H1 (cell line): ENCODE measurements at regions not wholly inside any gene's neighbourhood (a gene's known extent, or its start where the extent isn't known, plus 50 kb on each side); places are given as distances from the start of the nearest gene placed in this dataset.

ENCODE experiments used
- CTCF ChIA-PET: fragments of 300-600 bp; sonication (Branson Sonifier 250); formaldehyde crosslinking; loops from one replicate; lab custom pipeline; 2021; ENCODE audit not compliant: partially characterized antibody; lab: Charles Lee
- POLR2A ChIA-PET: fragments of 300-600 bp; sonication (Branson Sonifier 250); formaldehyde crosslinking; loops from one replicate; lab custom pipeline; 2021; ENCODE audit warnings: inconsistent platforms; ENCODE audit not compliant: partially characterized antibody; lab: Charles Lee
- DNase-seq, 2 experiments: peaks; one replicate each; pipeline versions ENCODE4 v3.0.0 to v3.0.0-alpha.2; 2010 to 2022; ENCODE audit warnings: low spot score in 2 of 2, low read depth in 1 of 2, mixed read lengths in 1 of 2
- FAIRE-seq: peaks from 2 replicates; lab custom pipeline; 2011; peaks lifted over from hg19 to GRCh38; lab: Jason Lieb, UNC
- H2AFZ ChIP-seq: 2 replicates; pipeline ENCODE4 v1.8.1; 2012; ENCODE audit warnings: low read length, inconsistent platforms
- H2AK5ac ChIP-seq: 2 replicates; pipeline ENCODE4 v1.6.1; 2013; ENCODE audit warnings: low read depth, low read length
- H2BK120ac ChIP-seq: replicated peaks from 2 replicates; pipeline ENCODE3; 2013; ENCODE audit warnings: low read depth, low read length, inconsistent platforms
- H2BK12ac ChIP-seq: 2 replicates; pipeline ENCODE4 v1.6.1; 2013; ENCODE audit warnings: low read depth, low read length
- H2BK15ac ChIP-seq: 2 replicates; pipeline ENCODE4 v1.6.1; 2013; ENCODE audit warnings: low read length
- H2BK20ac ChIP-seq: 2 replicates; pipeline ENCODE4 v1.6.1; 2013; ENCODE audit warnings: low read length
- H2BK5ac ChIP-seq: 2 replicates; pipeline ENCODE4 v1.6.1; 2013; ENCODE audit warnings: low read depth, low read length
- H3K14ac ChIP-seq: 2 replicates; pipeline ENCODE4 v1.6.1; 2013; ENCODE audit warnings: inconsistent platforms; ENCODE audit not compliant: insufficient read length
- H3K18ac ChIP-seq: 2 replicates; pipeline ENCODE4 v1.6.1; 2013; ENCODE audit warnings: low read length; ENCODE audit errors: extremely low read depth
- H3K23ac ChIP-seq: 2 replicates; pipeline ENCODE4 v1.6.1; 2013; ENCODE audit warnings: inconsistent platforms; ENCODE audit not compliant: insufficient read length
- H3K23me2 ChIP-seq: 2 replicates; pipeline ENCODE4 v1.6.1; 2013; ENCODE audit warnings: low read depth, low read length
- H3K27ac ChIP-seq: 2 replicates; pipeline ENCODE4 v1.6.1; 2011; ENCODE audit warnings: low read depth, low read length, inconsistent platforms
- H3K27me3 ChIP-seq, 4 experiments: replicated peaks in 1 of 4; 1 replicate in 1 of 4; 2 replicates in 3 of 4; pipeline versions ENCODE4 v1.6.1 to v1.8.1; 2011 to 2013; ENCODE audit warnings: low read length in 3 of 4, mild to moderate bottlenecking in 3 of 4, inconsistent platforms in 2 of 4, mixed read lengths in 2 of 4, moderate library complexity in 1 of 4; ENCODE audit not compliant: control insufficient read depth in 3 of 4, insufficient read depth in 3 of 4; ENCODE audit errors: extremely low read depth in 1 of 4
- H3K36me3 ChIP-seq, 4 experiments: 2 replicates each; pipeline versions ENCODE4 v1.6.1 to v1.8.1; 2011 to 2013; ENCODE audit warnings: mild to moderate bottlenecking in 4 of 4, low read length in 3 of 4, moderate library complexity in 2 of 4, control low read depth in 1 of 4, inconsistent platforms in 1 of 4; ENCODE audit not compliant: insufficient read depth in 4 of 4, control insufficient read depth in 2 of 4
- H3K4ac ChIP-seq: replicated peaks from 2 replicates; pipeline ENCODE3; 2013; ENCODE audit warnings: low read length, low read depth, mixed read lengths, inconsistent platforms; ENCODE audit not compliant: insufficient read length
- H3K4me1 ChIP-seq, 4 experiments: replicated peaks in 1 of 4; 1 replicate in 1 of 4; 2 replicates in 3 of 4; pipeline versions ENCODE4 v1.6.1 to v1.8.1; 2011 to 2013; ENCODE audit warnings: low read length in 3 of 4, inconsistent platforms in 2 of 4, mixed read lengths in 1 of 4; ENCODE audit not compliant: insufficient read depth in 4 of 4, control insufficient read depth in 3 of 4
- H3K4me2 ChIP-seq, 2 experiments: 2 replicates each; pipeline versions ENCODE4 v1.6.1 to v1.8.1; 2011 to 2013; ENCODE audit warnings: low read depth in 2 of 2, low read length in 2 of 2, control low read depth in 1 of 2, inconsistent platforms in 1 of 2, mild to moderate bottlenecking in 1 of 2; ENCODE audit not compliant: insufficient read depth in 1 of 2
- H3K4me3 ChIP-seq, 4 experiments: fragments of 200-600, 300-600 bp in 1 of 4; sonication (generic), shearing (Covaris generic), sonication (Bioruptor Twin) in 1 of 4; 2 replicates each; pipeline versions ENCODE4 v1.5.1 to v1.8.1; 2011 to 2016; ENCODE audit warnings: low read length in 4 of 4, low read depth in 3 of 4, control low read depth in 2 of 4, inconsistent platforms in 2 of 4, mild to moderate bottlenecking in 2 of 4, mixed read lengths in 1 of 4, moderate library complexity in 1 of 4; ENCODE audit not compliant: insufficient read depth in 2 of 4; ENCODE audit errors: extremely low read depth in 1 of 4
- H3K56ac ChIP-seq: replicated peaks from 2 replicates; pipeline ENCODE3; 2013; ENCODE audit warnings: low read depth, mild to moderate bottlenecking, mixed read lengths, low read length, inconsistent platforms; ENCODE audit not compliant: insufficient read length
- H3K79me1 ChIP-seq: 2 replicates; pipeline ENCODE4 v1.6.1; 2013; ENCODE audit warnings: low read depth, low read length, control low read depth
- H3K79me2 ChIP-seq, 2 experiments: 2 replicates each; pipeline versions ENCODE4 v1.6.1 to v1.8.1; 2012 to 2013; ENCODE audit warnings: low read length in 2 of 2, mild to moderate bottlenecking in 2 of 2, inconsistent platforms in 1 of 2; ENCODE audit not compliant: insufficient read depth in 2 of 2, control insufficient read depth in 1 of 2
- H3K9ac ChIP-seq, 4 experiments: replicated peaks in 1 of 4; 1 replicate in 1 of 4; 2 replicates in 3 of 4; pipeline versions ENCODE4 v1.6.1 to v1.8.1; 2011 to 2013; ENCODE audit warnings: low read depth in 3 of 4, low read length in 3 of 4, control low read depth in 2 of 4, mild to moderate bottlenecking in 2 of 4, moderate library complexity in 2 of 4, inconsistent platforms in 1 of 4; ENCODE audit errors: extremely low read depth in 1 of 4
- H3K9me3 ChIP-seq, 2 experiments: 2 replicates each; pipeline versions ENCODE4 v1.6.1 to v1.8.1; 2012 to 2013; ENCODE audit warnings: mild to moderate bottlenecking in 2 of 2, moderate library complexity in 2 of 2, control low read depth in 1 of 2, inconsistent platforms in 1 of 2, low read depth in 1 of 2, low read length in 1 of 2, mixed read lengths in 1 of 2; ENCODE audit not compliant: insufficient read depth in 2 of 2
- H4K20me1 ChIP-seq, 2 experiments: replicated peaks in 1 of 2; 2 replicates each; pipeline versions ENCODE3 to v1.8.1; 2011 to 2013; ENCODE audit warnings: inconsistent platforms in 2 of 2, low read length in 2 of 2, mild to moderate bottlenecking in 1 of 2; ENCODE audit not compliant: insufficient read depth in 2 of 2, control insufficient read depth in 1 of 2
- H4K5ac ChIP-seq: 2 replicates; pipeline ENCODE4 v1.6.1; 2013; ENCODE audit warnings: low read length, low read depth, mixed read lengths, inconsistent platforms; ENCODE audit not compliant: insufficient read length
- H4K8ac ChIP-seq: 2 replicates; pipeline ENCODE4 v1.8.0; 2013; ENCODE audit warnings: mild to moderate bottlenecking, moderate library complexity, low read length, inconsistent platforms; ENCODE audit not compliant: insufficient read depth; ENCODE audit errors: extremely low read depth
- H4K91ac ChIP-seq: replicated peaks from 2 replicates; pipeline ENCODE3; 2013; ENCODE audit warnings: low read length, mixed read lengths, inconsistent platforms; ENCODE audit not compliant: insufficient read length
- ATF2 ChIP-seq: IDR thresholded peaks from 2 replicates; pipeline ENCODE4 v1.6.1; 2012; ENCODE audit warnings: low read length, inconsistent platforms
- CBX5 ChIP-seq: fragments of 300-800, 300-1000 bp; sonication (generic); IDR thresholded peaks from 2 replicates; pipeline ENCODE4 v1.7.1; 2016; ENCODE audit warnings: antibody characterized with exemption, low read length, low read depth
- KDM1A ChIP-seq: fragments of 200-600, 300-600 bp; sonication (generic); IDR thresholded peaks from 2 replicates; pipeline ENCODE4 v1.7.1; 2016; ENCODE audit warnings: mild to moderate bottlenecking, low read length, borderline replicate concordance
- SIRT6 ChIP-seq: IDR thresholded peaks from one replicate; pipeline ENCODE4 v1.7.1; 2012; ENCODE audit warnings: low read length, inconsistent platforms
- SUZ12 ChIP-seq: fragments of 200-600 bp; sonication (generic); IDR thresholded peaks from 2 replicates; pipeline ENCODE4 v1.6.1; 2012; ENCODE audit warnings: mild to moderate bottlenecking, inconsistent platforms, low read length, moderate library complexity, mixed read lengths
- TAF7 ChIP-seq: optimal IDR thresholded peaks from 2 replicates; pipeline ENCODE3; 2011; ENCODE audit warnings: low read depth, mild to moderate bottlenecking, inconsistent platforms, low read length, moderate library complexity, borderline replicate concordance
- TEAD4 ChIP-seq: IDR thresholded peaks from 2 replicates; pipeline ENCODE4 v1.6.1; 2012; ENCODE audit warnings: low read depth, low read length, inconsistent platforms, mixed read lengths
- WGBS, 2 experiments: shearing (Covaris generic) in 1 of 2; methylation state at CpG; one replicate each; pipeline versions ENCODE4 v1.1.6 to v1.1.7; 2013 to 2015; ENCODE audit warnings: low lambda C conversion rate in 2 of 2, mixed read lengths in 2 of 2, inconsistent platforms in 1 of 2, low coverage in 1 of 2, missing lambda C conversion rate in 1 of 2; ENCODE audit not compliant: insufficient replicate concordance in 2 of 2, insufficient coverage in 1 of 2, insufficient read length in 1 of 2; ENCODE audit errors: extremely low coverage in 1 of 2, missing lambda C conversion rate in 1 of 2; 5-methylcytosine and 5-hydroxymethylcytosine counted together

- H3K27ac ChIP-seq: no peak overlapping the region
- WGBS, 2 experiments: 82% methylated on average over 5 of the region's 5 CpGs; no CpG with 5 or more reads in 1 of the 2 experiments
- POLR2A ChIA-PET: no interaction called here
- TF ChIP-seq SUZ12: no peak
- TF ChIP-seq SIRT6: no peak
- no peak for TF ChIP-seq ATF2
- no peak for TF ChIP-seq KDM1A
- TF ChIP-seq TEAD4: no peak
- no peak for TF ChIP-seq TAF7
- no peak for TF ChIP-seq CBX5
Observed at GRCh38 chr4:180153587-180153986, 2089.6 kb upstream of the TENM3 start.

More at GRCh38 chr4:180153587-180153986, 2089.6 kb upstream of the TENM3 start:
- Histone ChIP-seq H4K5ac (no peak overlapping the region), H3K9me3 (no peaks in the 10 kb centered on the region), H2BK15ac (no peak overlapping the region), H3K27me3 (no peaks in the 10 kb centered on the region), H2AFZ (no peak overlapping the region), H3K79me2 (no peaks in the 10 kb centered on the region), H4K20me1 (no peaks in the 10 kb centered on the region), H3K36me3 (no peaks in the 10 kb centered on the region), H2BK5ac (no peak overlapping the region), H2AK5ac (no peak overlapping the region), H4K91ac (no peak overlapping the region), H2BK12ac (no peak overlapping the region), H3K79me1 (no peaks in the 10 kb centered on the region), H3K4me1 (no peaks in the 10 kb centered on the region), H3K23ac (no peak overlapping the region), H2BK20ac (no peak overlapping the region), H3K23me2 (no peaks in the 10 kb centered on the region), H3K4ac (no peak overlapping the region), H3K4me3 (no peak overlapping the region), H3K56ac (no peak overlapping the region), H3K18ac (no peak overlapping the region), H2BK120ac (no peak overlapping the region), H3K14ac (no peak overlapping the region), H3K9ac (no peak overlapping the region), H3K4me2 (no peak overlapping the region), H4K8ac (no peak overlapping the region)
- DNase-seq: no peak
- CTCF ChIA-PET: interaction anchor here (1.2 kb wide), 1 partner anchor 17 kb away, joined by 3 read pairs; no protein-coding TSS in a partner anchor
- no peak for FAIRE-seq
